ENCODE measurements at regions not wholly inside any gene's neighbourhood (a gene's known extent, or its start where the extent isn't known, plus 50 kb on each side); places are given as distances from the start of the nearest gene placed in this dataset.

DNA sequence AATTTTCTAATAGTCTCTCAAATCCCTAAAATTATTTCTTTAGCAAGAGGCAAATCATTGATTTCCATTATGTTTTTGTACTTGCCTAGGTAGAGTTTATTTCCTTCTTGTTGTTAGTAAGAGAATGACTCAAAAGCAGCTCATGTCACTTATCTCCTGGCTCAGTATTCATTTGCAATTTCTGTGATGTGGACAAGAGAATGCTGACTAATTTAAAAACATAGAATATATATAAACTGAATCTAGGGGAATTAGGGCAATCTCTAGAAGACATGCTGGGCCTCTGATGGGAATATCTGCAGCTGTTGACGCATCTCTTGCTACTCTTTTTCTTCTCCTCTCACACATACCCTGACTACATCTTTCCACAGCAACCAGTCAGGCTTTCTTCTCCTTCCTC lies 130.8 kb upstream of the PRKD1 start:
- Histone ChIP-seq H3K27me3 (ENCODE audit: insufficient read depth, low read length) (no peaks in the 10 kb centered on the region), H4K5ac (ENCODE audit: insufficient read length, low read depth, low read length) (no peak overlapping the region), H3K9ac (ENCODE audit: extremely low read depth, insufficient read length, low read length) (no peak overlapping the region), H3K56ac (ENCODE audit: insufficient read length, low read depth, low read length) (no peak overlapping the region), H3K4ac (ENCODE audit: low read depth, low read length) (no peak overlapping the region), H3K23ac (ENCODE audit: insufficient read length, low read depth, low read length) (no peak overlapping the region), H4K8ac (replicated peaks; ENCODE audit: insufficient read length, low read depth, low read length) (no peak overlapping the region), H3K18ac (ENCODE audit: insufficient read length, low read depth, low read length) (no peak overlapping the region), H2BK120ac (ENCODE audit: low read depth, low read length, poor library complexity, severe bottlenecking) (no peak overlapping the region), H3K79me2 (ENCODE audit: insufficient read depth, low read length) (no peaks in the 10 kb centered on the region), H3T11ph (ENCODE audit: low read length) (no peak overlapping the region), H2AFZ (ENCODE audit: low read length) (no peak overlapping the region), H2BK5ac (ENCODE audit: insufficient read length, low read length) (no peak overlapping the region), H2BK20ac (ENCODE audit: low read depth, low read length, poor library complexity, severe bottlenecking) (no peak overlapping the region), H3K4me2 (ENCODE audit: insufficient read depth, insufficient read length, low read length) (no peak overlapping the region), H4K20me1 (ENCODE audit: control insufficient read depth, insufficient read depth, insufficient read length) (no peaks in the 10 kb centered on the region), H3K14ac (ENCODE audit: insufficient read depth, low read length) (no peak overlapping the region), H3K9me3 (ENCODE audit: control insufficient read depth, low read depth, low read length) (no peaks in the 10 kb centered on the region), H3K4me1 (ENCODE audit: insufficient read depth, low read length) (no peaks in the 10 kb centered on the region), H3K23me2 (ENCODE audit: insufficient read length, low read depth, low read length, poor library complexity, severe bottlenecking) (no peaks in the 10 kb centered on the region), H4K91ac (ENCODE audit: insufficient read length, low read depth, low read length) (no peak overlapping the region), H2BK15ac (ENCODE audit: low read depth, low read length) (no peak overlapping the region), H3K79me1 (ENCODE audit: insufficient read depth, low read depth, low read length, poor library complexity, severe bottlenecking) (no peaks in the 10 kb centered on the region), H2AK5ac (ENCODE audit: insufficient read length, low read length) (no peak overlapping the region), H2BK12ac (ENCODE audit: insufficient read length, low read depth, low read length) (no peak overlapping the region), H3K27ac (ENCODE audit: insufficient read length, low read depth, low read length) (no peak overlapping the region)
- H3K36me3 Mint-ChIP-seq (ENCODE audit: insufficient read depth in 1 of 3, low read depth in 3 of 3), result no peaks in the 10 kb centered on the region
- H3K9me3 Mint-ChIP-seq, result no peaks in the 10 kb centered on the region
- H3K27ac Mint-ChIP-seq, result no peak overlapping the region
- WGBS (ENCODE audit: extremely low coverage, insufficient read length, low lambda C conversion rate), result no CpG with 5 or more reads among the region's 1 CpG
- DNase-seq, result no peak
- no peak for TF ChIP-seq CTCF (conservative IDR thresholded peaks at IDR 0.05)
- no peak overlapping the region for H3K4me3 Mint-ChIP-seq
- H3K4me1 Mint-ChIP-seq, result no peaks in the 10 kb centered on the region
- no peaks in the 10 kb centered on the region for H3K27me3 Mint-ChIP-seq (ENCODE audit: low read depth)

All from H9 (cell line).